Ovary (tissue), 3 donors: ENCODE measurements at regions not wholly inside any gene's neighbourhood (a gene's known extent, or its start where the extent isn't known, plus 50 kb on each side); places are given as distances from the start of the nearest gene placed in this dataset.

Source experiments
- CTCF ChIP-seq, 3 donors: fragments of 450-650 bp in 2 of 3; fragments of 200-600 bp in 1 of 3; IDR thresholded peaks; one replicate each; pipeline versions ENCODE4 v1.5.1 to v1.8.0; 2016 to 2022; ENCODE audit warnings: antibody characterized with exemption in 3 of 3, mild to moderate bottlenecking in 1 of 3
- EP300 ChIP-seq: sonication (generic); formaldehyde crosslinking; IDR thresholded peaks from one replicate; pipeline ENCODE4 v1.6.1; 2017; ENCODE audit warnings: antibody characterized with exemption
- POLR2A ChIP-seq: fragments of 450-650 bp; IDR thresholded peaks from one replicate; pipeline ENCODE4 v1.6.1; 2017; ENCODE audit warnings: antibody characterized with exemption, mild to moderate bottlenecking, moderate library complexity
- donor health status: DM: no; HTN: no; CAD: no.

GRCh38 chr3:180319461-180319860 is 282.5 kb upstream of the TTC14 start:
- TF ChIP-seq POLR2A (no peak), CTCF (IDR thresholded peaks at IDR 0.05) (no peak), EP300 (no peak)
